Right cardiac atrium (tissue), 5 donors: ENCODE measurements at regions not wholly inside any gene's neighbourhood (a gene's known extent, or its start where the extent isn't known, plus 50 kb on each side); places are given as distances from the start of the nearest gene placed in this dataset.

Experiments
- ATAC-seq, 2 donors: fragments of 200-7000 bp; cut with Tn5 transposase; one replicate each; pipeline versions ENCODE4 v1.8.0 to v1.9.1; 2020; ENCODE audit warnings: moderate library complexity in 2 of 2, mild to moderate bottlenecking in 1 of 2
- DNase-seq, 3 donors: peaks; one replicate each; pipeline ENCODE4 v3.0.0-alpha.2; 2020
- H3K27ac ChIP-seq: one replicate; pipeline ENCODE4 v1.5.1; 2013; ENCODE audit warnings: mild to moderate bottlenecking, low read length, control low read depth, moderate library complexity
- H3K27me3 ChIP-seq: one replicate; pipeline ENCODE4 v1.6.1; 2013; ENCODE audit not compliant: control insufficient read depth, insufficient read depth
- H3K4me1 ChIP-seq: one replicate; pipeline ENCODE4 v1.6.1; 2013; ENCODE audit warnings: low read length; ENCODE audit not compliant: control insufficient read depth, insufficient read depth
- H3K4me3 ChIP-seq: one replicate; pipeline ENCODE4 v1.5.1; 2013; ENCODE audit warnings: low read length, control low read depth
- H3K9me3 ChIP-seq: one replicate; pipeline ENCODE4 v1.6.1; 2013; ENCODE audit warnings: low read length; ENCODE audit not compliant: control insufficient read depth
- WGBS: extraction: QIAGEN DNeasy Blood & Tissue Kit; methylation state at CpG from one replicate; pipeline ENCODE4 v1.1.7; 2013; 5-methylcytosine and 5-hydroxymethylcytosine counted together
- intact Hi-C, 4 donors: fragments of 100-400 bp; cut with DNase I; formaldehyde crosslinking; loops; one replicate each; pipeline versions ENCODE4 v1.11.0 to v1.14.0; 2022 to 2023
- donor health status: healthy with polysubstance abuse.
- donor health status: DM: no; HTN: yes; CAD: no.
- donor health status: DM: no; HTN: no; CAD: no.
- donor health status: DM: no; HTN: yes; CAD: no; lungs with severe emphysema.
- donor health status: DM: yes; HTN: yes; CAD: no.

- ATAC-seq: no peak
- Histone ChIP-seq H3K9me3 (peaks cover 2% of the 10 kb centered on the region), H3K4me1 (no peaks in the 10 kb centered on the region), H3K4me3 (no peak overlapping the region), H3K27me3 (no peaks in the 10 kb centered on the region), H3K27ac (no peak overlapping the region)
- 67% methylated on average over 8 of the region's 8 CpGs for WGBS
- no peak for DNase-seq
- intact Hi-C loops: no loop called here
Observed at GRCh38 chr22:27259433-27259832, 542.1 kb downstream of the MN1 start.

- WGBS: 79% methylated on average over 6 of the region's 6 CpGs
- H3K4me1 ChIP-seq: no peaks in the 10 kb centered on the region
- H3K27ac ChIP-seq: no peak overlapping the region
- intact Hi-C loops: no loop called here
- no peak for ATAC-seq
- no peaks in the 10 kb centered on the region for H3K27me3 ChIP-seq
- no peak for DNase-seq
- H3K9me3 ChIP-seq: no peaks in the 10 kb centered on the region
- no peak overlapping the region for H3K4me3 ChIP-seq
Observed at GRCh38 chr22:27260087-27260698, 541.4 kb downstream of the MN1 start.

GRCh38 chr22:27262361-27262760, 539.2 kb downstream of the MN1 start:
- no peaks in the 10 kb centered on the region for H3K9me3 ChIP-seq
- no peak for ATAC-seq
- no peak overlapping the region for H3K4me3 ChIP-seq
- no peaks in the 10 kb centered on the region for H3K4me1 ChIP-seq
- DNase-seq: no peak
- WGBS: 68% methylated on average over 10 of the region's 10 CpGs
- intact Hi-C loops: no loop called here
- no peaks in the 10 kb centered on the region for H3K27me3 ChIP-seq
- no peak overlapping the region for H3K27ac ChIP-seq

GRCh38 chr22:27264184-27264583, 537.4 kb downstream of the MN1 start:
- Histone ChIP-seq H3K27ac (no peak overlapping the region), H3K4me3 (no peak overlapping the region), H3K9me3 (no peaks in the 10 kb centered on the region), H3K27me3 (no peaks in the 10 kb centered on the region), H3K4me1 (no peaks in the 10 kb centered on the region)
- no peak for DNase-seq
- intact Hi-C loops: no loop called here
- WGBS: 81% methylated on average over 6 of the region's 6 CpGs
- no peak for ATAC-seq

- no peak for ATAC-seq
- H3K4me3 ChIP-seq: no peak overlapping the region
- no peaks in the 10 kb centered on the region for H3K9me3 ChIP-seq
- intact Hi-C loops: no loop called here
- WGBS: 90% methylated on average over 7 of the region's 7 CpGs
- H3K27me3 ChIP-seq: no peaks in the 10 kb centered on the region
- no peak overlapping the region for H3K27ac ChIP-seq
- H3K4me1 ChIP-seq: no peaks in the 10 kb centered on the region
- no peak for DNase-seq
Observed at GRCh38 chr22:27267145-27267544, 534.4 kb downstream of the MN1 start.

GRCh38 chr22:27269751-27270543, 531.6 kb downstream of the MN1 start:
- WGBS: 65% methylated on average over 5 of the region's 5 CpGs
- Histone ChIP-seq H3K4me1 (no peaks in the 10 kb centered on the region), H3K4me3 (no peak overlapping the region), H3K27ac (no peak overlapping the region), H3K9me3 (no peaks in the 10 kb centered on the region), H3K27me3 (no peaks in the 10 kb centered on the region)
- intact Hi-C loops: no loop called here
- no peak for DNase-seq
- no peak for ATAC-seq

- Histone ChIP-seq H3K4me1 (no peaks in the 10 kb centered on the region), H3K9me3 (no peaks in the 10 kb centered on the region), H3K4me3 (no peak overlapping the region), H3K27ac (no peak overlapping the region), H3K27me3 (no peaks in the 10 kb centered on the region)
- ATAC-seq (peak; percentile 33 to 42), DNase-seq (peak in 2 of 3 donors; percentile 64 to 78)
- intact Hi-C loops: no loop called here
- 26% methylated on average over 18 of the region's 18 CpGs for WGBS
Observed at GRCh38 chr22:27270818-27271510, 530.6 kb downstream of the MN1 start.

GRCh38 chr22:27273436-27273835, 528.1 kb downstream of the MN1 start:
- 36% methylated on average over 8 of the region's 8 CpGs for WGBS
- Histone ChIP-seq H3K27me3 (no peaks in the 10 kb centered on the region), H3K9me3 (no peaks in the 10 kb centered on the region), H3K4me1 (no peaks in the 10 kb centered on the region), H3K4me3 (no peak overlapping the region), H3K27ac (no peak overlapping the region)
- intact Hi-C loops: no loop called here
- DNase-seq: no peak
- no peak for ATAC-seq

- 57% methylated on average over 10 of the region's 10 CpGs for WGBS
- ATAC-seq: no peak
- no peak overlapping the region for H3K27ac ChIP-seq
- no peaks in the 10 kb centered on the region for H3K4me1 ChIP-seq
- no peak for DNase-seq
- H3K27me3 ChIP-seq: no peaks in the 10 kb centered on the region
- intact Hi-C loops: no loop called here
- H3K9me3 ChIP-seq: no peaks in the 10 kb centered on the region
- H3K4me3 ChIP-seq: no peak overlapping the region
Observed at GRCh38 chr22:27273853-27274252, 527.7 kb downstream of the MN1 start.

- DNase-seq (no peak), ATAC-seq (no peak)
- WGBS: 53% methylated on average over 4 of the region's 4 CpGs
- intact Hi-C loops: no loop called here
- H3K27me3 ChIP-seq: no peaks in the 10 kb centered on the region
- H3K9me3 ChIP-seq: no peaks in the 10 kb centered on the region
- H3K4me1 ChIP-seq: no peaks in the 10 kb centered on the region
- H3K4me3 ChIP-seq: no peak overlapping the region
- H3K27ac ChIP-seq: no peak overlapping the region
Observed at GRCh38 chr22:27274770-27275449, 526.6 kb downstream of the MN1 start.

- Histone ChIP-seq H3K27ac (no peak overlapping the region), H3K27me3 (no peaks in the 10 kb centered on the region), H3K4me3 (no peak overlapping the region), H3K9me3 (no peaks in the 10 kb centered on the region), H3K4me1 (no peaks in the 10 kb centered on the region)
- 69% methylated on average over 2 of the region's 2 CpGs for WGBS
- no peak for ATAC-seq
- DNase-seq: no peak
- intact Hi-C loops: no loop called here
Observed at GRCh38 chr22:27278946-27279345, 522.6 kb downstream of the MN1 start.
